HL-60 (cell line): ENCODE measurements at regions not wholly inside any gene's neighbourhood (a gene's known extent, or its start where the extent isn't known, plus 50 kb on each side); places are given as distances from the start of the nearest gene placed in this dataset.

Experiments
- DNase-seq, 2 experiments: peaks; one replicate each; pipeline ENCODE4 v3.0.0-alpha.2; 2010 to 2020; ENCODE audit warnings: low read depth in 1 of 2, low spot score in 1 of 2
- H3K27ac ChIP-seq: fragments of 250-450 bp; sonication (Bioruptor Pico); replicated peaks from 2 replicates; pipeline ENCODE4 v1.5.1; 2020; ENCODE audit warnings: mild to moderate bottlenecking, moderate library complexity
- H3K27me3 ChIP-seq: fragments of 250-450 bp; sonication (Bioruptor Pico); 2 replicates; pipeline ENCODE4 v1.5.1; 2021; ENCODE audit warnings: mild to moderate bottlenecking, moderate library complexity; ENCODE audit not compliant: insufficient read depth, poor library complexity, severe bottlenecking
- H3K4me3 ChIP-seq: replicated peaks from 2 replicates; pipeline ENCODE4 v1.5.1; 2011; ENCODE audit warnings: mild to moderate bottlenecking, control low read depth, low read length; ENCODE audit not compliant: insufficient read depth
- CTCF ChIP-seq: IDR thresholded peaks from one replicate; pipeline ENCODE4 v1.5.1; 2011; ENCODE audit warnings: low read length, control low read depth, inconsistent platforms; ENCODE audit not compliant: insufficient read depth
- GABPA ChIP-seq: IDR thresholded peaks from 2 replicates; pipeline ENCODE4 v1.6.1; 2012; ENCODE audit warnings: low read depth
- POLR2AphosphoS5 ChIP-seq: IDR thresholded peaks from 2 replicates; pipeline ENCODE4 v1.6.1; 2012; ENCODE audit warnings: low read depth
- SPI1 ChIP-seq: IDR thresholded peaks from 2 replicates; pipeline ENCODE4 v1.6.1; 2012; ENCODE audit warnings: low read depth, mild to moderate bottlenecking, borderline replicate concordance
- TF ChIP-seq, protein P1 (sequence below): IDR thresholded peaks from 2 replicates; pipeline ENCODE4 v1.6.1; 2012; ENCODE audit warnings: low read depth; ENCODE audit not compliant: insufficient replicate concordance

DNA sequence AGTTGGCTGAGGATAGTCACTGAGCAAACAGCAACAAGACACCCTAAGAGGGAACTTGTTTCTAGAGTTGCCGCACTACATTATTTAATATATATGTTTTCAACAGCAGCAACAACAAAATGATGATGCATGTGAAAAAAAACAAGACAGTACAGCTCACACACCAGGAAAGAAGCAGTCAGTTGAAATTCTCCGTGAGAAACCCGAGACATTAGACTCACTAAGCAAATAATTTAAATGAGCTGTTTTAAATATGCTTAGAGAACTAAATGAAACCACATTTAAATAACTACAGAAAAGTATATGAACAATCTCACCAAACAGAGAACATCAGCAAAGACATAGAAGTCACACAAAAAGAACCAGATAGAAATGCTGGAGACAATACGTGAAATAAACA lies 426.3 kb upstream of the PFKP start:
- TF ChIP-seq, protein P1, sequence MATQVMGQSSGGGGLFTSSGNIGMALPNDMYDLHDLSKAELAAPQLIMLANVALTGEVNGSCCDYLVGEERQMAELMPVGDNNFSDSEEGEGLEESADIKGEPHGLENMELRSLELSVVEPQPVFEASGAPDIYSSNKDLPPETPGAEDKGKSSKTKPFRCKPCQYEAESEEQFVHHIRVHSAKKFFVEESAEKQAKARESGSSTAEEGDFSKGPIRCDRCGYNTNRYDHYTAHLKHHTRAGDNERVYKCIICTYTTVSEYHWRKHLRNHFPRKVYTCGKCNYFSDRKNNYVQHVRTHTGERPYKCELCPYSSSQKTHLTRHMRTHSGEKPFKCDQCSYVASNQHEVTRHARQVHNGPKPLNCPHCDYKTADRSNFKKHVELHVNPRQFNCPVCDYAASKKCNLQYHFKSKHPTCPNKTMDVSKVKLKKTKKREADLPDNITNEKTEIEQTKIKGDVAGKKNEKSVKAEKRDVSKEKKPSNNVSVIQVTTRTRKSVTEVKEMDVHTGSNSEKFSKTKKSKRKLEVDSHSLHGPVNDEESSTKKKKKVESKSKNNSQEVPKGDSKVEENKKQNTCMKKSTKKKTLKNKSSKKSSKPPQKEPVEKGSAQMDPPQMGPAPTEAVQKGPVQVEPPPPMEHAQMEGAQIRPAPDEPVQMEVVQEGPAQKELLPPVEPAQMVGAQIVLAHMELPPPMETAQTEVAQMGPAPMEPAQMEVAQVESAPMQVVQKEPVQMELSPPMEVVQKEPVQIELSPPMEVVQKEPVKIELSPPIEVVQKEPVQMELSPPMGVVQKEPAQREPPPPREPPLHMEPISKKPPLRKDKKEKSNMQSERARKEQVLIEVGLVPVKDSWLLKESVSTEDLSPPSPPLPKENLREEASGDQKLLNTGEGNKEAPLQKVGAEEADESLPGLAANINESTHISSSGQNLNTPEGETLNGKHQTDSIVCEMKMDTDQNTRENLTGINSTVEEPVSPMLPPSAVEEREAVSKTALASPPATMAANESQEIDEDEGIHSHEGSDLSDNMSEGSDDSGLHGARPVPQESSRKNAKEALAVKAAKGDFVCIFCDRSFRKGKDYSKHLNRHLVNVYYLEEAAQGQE: no peak
- TF ChIP-seq GABPA: no peak
- TF ChIP-seq CTCF: no peak
- TF ChIP-seq POLR2AphosphoS5: no peak
- no peak for TF ChIP-seq SPI1
- DNase-seq: no peak
- Histone ChIP-seq H3K27ac (no peak overlapping the region), H3K4me3 (no peak overlapping the region), H3K27me3 (no peaks in the 10 kb centered on the region)

- no peaks in the 10 kb centered on the region for H3K27me3 ChIP-seq
- DNase-seq: no peak
- no peak overlapping the region for H3K4me3 ChIP-seq
- H3K27ac ChIP-seq: no peak overlapping the region
- TF ChIP-seq GABPA (no peak), SPI1 (no peak), CTCF (no peak), POLR2AphosphoS5 (no peak)
- TF ChIP-seq, protein P1: no peak
Measured at GRCh38 chr10:2633630-2634029, 433.7 kb upstream of the PFKP start.

DNA sequence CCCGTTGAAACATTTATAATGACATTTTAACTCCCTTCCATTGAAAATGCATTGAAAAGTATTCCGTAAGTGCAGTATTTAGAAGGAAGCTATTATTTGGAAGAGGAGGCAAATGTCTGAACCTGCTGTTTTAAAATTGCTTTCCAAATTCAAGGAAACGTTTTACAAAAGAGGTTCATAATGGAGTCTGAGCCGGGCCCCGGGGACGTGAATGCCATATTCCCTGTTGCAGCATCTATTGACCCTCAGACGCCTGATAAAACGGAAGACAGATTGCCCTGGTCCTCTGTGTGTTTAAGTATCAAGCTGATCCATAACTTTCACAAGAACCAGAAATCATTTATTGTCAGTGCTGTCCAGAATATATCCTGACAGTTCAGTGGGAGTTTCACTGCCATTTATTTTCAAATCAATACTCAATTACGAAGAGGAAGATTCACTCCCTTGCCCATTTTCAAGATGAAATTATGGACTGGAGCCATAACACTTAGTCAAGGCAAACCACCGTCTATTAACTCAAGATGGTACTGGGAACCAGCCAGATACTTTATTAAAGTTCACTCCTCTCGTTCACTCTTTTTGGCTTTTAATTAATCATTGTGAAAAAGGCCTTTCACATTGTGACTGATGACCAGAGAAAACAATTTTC lies 435.7 kb upstream of the PFKP start:
- TF ChIP-seq SPI1 (no peak), GABPA (no peak)
- H3K27ac ChIP-seq: no peak overlapping the region
- no peaks in the 10 kb centered on the region for H3K27me3 ChIP-seq
- DNase-seq: no peak
- H3K4me3 ChIP-seq: no peak overlapping the region

DNA sequence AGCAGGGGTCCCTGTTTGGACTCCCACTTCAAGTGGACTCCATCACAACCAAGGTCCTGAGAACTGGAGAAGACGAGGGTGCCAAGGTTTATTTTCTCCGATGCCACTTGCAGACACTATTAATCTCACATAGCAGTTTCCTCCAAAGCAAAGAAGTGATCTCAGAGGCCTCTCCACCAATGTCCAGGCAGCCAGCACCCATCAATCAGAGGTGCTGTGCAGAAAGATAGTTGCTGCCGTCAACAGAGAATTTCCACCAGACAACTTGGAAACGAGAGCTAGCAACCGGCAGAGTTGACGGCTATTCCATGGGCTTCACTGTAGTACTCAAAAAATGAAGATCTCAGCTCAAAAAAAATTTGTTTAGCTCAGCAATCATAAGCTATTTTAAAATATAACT lies 438.6 kb upstream of the PFKP start:
- no peak for DNase-seq
- Histone ChIP-seq H3K4me3 (no peak overlapping the region), H3K27me3 (no peaks in the 10 kb centered on the region), H3K27ac (no peak overlapping the region)
- no peak for TF ChIP-seq GABPA
- no peak for TF ChIP-seq CTCF
- TF ChIP-seq, protein P1: no peak
- no peak for TF ChIP-seq SPI1
- no peak for TF ChIP-seq POLR2AphosphoS5
